Mesenchymal stem cell (in vitro differentiated cells and primary cell): ENCODE measurements at regions not wholly inside any gene's neighbourhood (a gene's known extent, or its start where the extent isn't known, plus 50 kb on each side); places are given as distances from the start of the nearest gene placed in this dataset.

Experiments used
- DNase-seq: peaks from one replicate; pipeline ENCODE4 v3.0.0-alpha.2; 2013
- H2AFZ ChIP-seq: one replicate; pipeline ENCODE4 v1.6.1; 2013; ENCODE audit warnings: low read depth, mild to moderate bottlenecking, control low read depth, inconsistent platforms, low read length, moderate library complexity
- H2AK5ac ChIP-seq: 2 replicates; pipeline ENCODE4 v1.6.1; 2013; ENCODE audit warnings: low read length, moderate library complexity, mild to moderate bottlenecking, inconsistent platforms; ENCODE audit not compliant: severe bottlenecking
- H2BK120ac ChIP-seq: one replicate; pipeline ENCODE4 v1.6.1; 2013; ENCODE audit warnings: low read depth, mild to moderate bottlenecking, inconsistent platforms, low read length, moderate library complexity
- H2BK12ac ChIP-seq, 2 experiments: one replicate each; pipeline ENCODE4 v1.6.1; 2013; ENCODE audit warnings: inconsistent platforms in 2 of 2, low read length in 2 of 2, mild to moderate bottlenecking in 2 of 2, moderate library complexity in 2 of 2, control low read depth in 1 of 2
- H2BK15ac ChIP-seq: one replicate; pipeline ENCODE4 v1.6.1; 2013; ENCODE audit warnings: mild to moderate bottlenecking, low read depth, inconsistent platforms; ENCODE audit not compliant: poor library complexity, severe bottlenecking
- H2BK5ac ChIP-seq: 2 replicates; pipeline ENCODE4 v1.6.1; 2013; ENCODE audit warnings: low read depth, mild to moderate bottlenecking, low read length, control low read depth, inconsistent platforms; ENCODE audit not compliant: poor library complexity, severe bottlenecking
- H3K14ac ChIP-seq, 2 experiments: one replicate each; pipeline ENCODE4 v1.6.1; 2013; ENCODE audit warnings: inconsistent platforms in 2 of 2, low read length in 2 of 2, control low read depth in 1 of 2, mild to moderate bottlenecking in 1 of 2, moderate library complexity in 1 of 2
- H3K18ac ChIP-seq, 2 experiments: one replicate each; pipeline ENCODE4 v1.6.1; 2013; ENCODE audit warnings: inconsistent platforms in 2 of 2, low read length in 2 of 2, control low read depth in 1 of 2, low read depth in 1 of 2, mild to moderate bottlenecking in 1 of 2
- H3K23ac ChIP-seq, 2 experiments: one replicate each; pipeline ENCODE4 v1.6.1; 2013; ENCODE audit warnings: inconsistent platforms in 2 of 2, low read length in 2 of 2, mild to moderate bottlenecking in 2 of 2, moderate library complexity in 2 of 2, control low read depth in 1 of 2
- H3K27ac ChIP-seq: 2 replicates; pipeline ENCODE4 v1.5.1; 2013; ENCODE audit warnings: mild to moderate bottlenecking, moderate library complexity, low read length, control low read depth, inconsistent platforms; ENCODE audit not compliant: poor library complexity, severe bottlenecking
- H3K27me3 ChIP-seq, 2 experiments: 2 replicates each; pipeline versions ENCODE4 v1.6.1 to v1.7.0; 2013; ENCODE audit warnings: low read length in 2 of 2, mild to moderate bottlenecking in 2 of 2, moderate library complexity in 2 of 2, control low read depth in 1 of 2, inconsistent platforms in 1 of 2; ENCODE audit not compliant: control insufficient read depth in 1 of 2, insufficient read depth in 1 of 2
- H3K36me3 ChIP-seq, 2 experiments: 2 replicates each; pipeline versions ENCODE4 v1.6.1 to v1.7.0; 2013; ENCODE audit warnings: low read length in 2 of 2, control low read depth in 1 of 2, inconsistent platforms in 1 of 2, low read depth in 1 of 2, mild to moderate bottlenecking in 1 of 2; ENCODE audit not compliant: insufficient read depth in 2 of 2, control insufficient read depth in 1 of 2
- H3K4ac ChIP-seq, 2 experiments: one replicate each; pipeline ENCODE4 v1.6.1; 2013; ENCODE audit warnings: inconsistent platforms in 2 of 2, low read length in 2 of 2, mild to moderate bottlenecking in 2 of 2, moderate library complexity in 2 of 2, control low read depth in 1 of 2, low read depth in 1 of 2
- H3K4me1 ChIP-seq: 2 replicates; pipeline ENCODE4 v1.6.1; 2013; ENCODE audit warnings: low read depth, low read length, control low read depth; ENCODE audit not compliant: control insufficient read depth, insufficient read depth
- H3K4me2 ChIP-seq: 2 replicates; pipeline ENCODE4 v1.6.1; 2013; ENCODE audit warnings: low read length, mild to moderate bottlenecking, inconsistent platforms; ENCODE audit not compliant: poor library complexity, severe bottlenecking
- H3K4me3 ChIP-seq, 2 experiments: 2 replicates each; pipeline versions ENCODE4 v1.5.1 to v1.7.0; 2013; ENCODE audit warnings: low read length in 2 of 2, mild to moderate bottlenecking in 2 of 2, control low read depth in 1 of 2, low read depth in 1 of 2; ENCODE audit not compliant: insufficient read depth in 1 of 2
- H3K79me1 ChIP-seq: replicated peaks from 2 replicates; pipeline ENCODE4 v1.6.1; 2013; ENCODE audit warnings: mild to moderate bottlenecking, control low read depth, low read length, inconsistent platforms; ENCODE audit not compliant: poor library complexity, severe bottlenecking
- H3K9ac ChIP-seq: 2 replicates; pipeline ENCODE4 v1.7.0; 2013; ENCODE audit warnings: mild to moderate bottlenecking, low read length, moderate library complexity
- H3K9me3 ChIP-seq: 2 replicates; pipeline ENCODE4 v1.7.0; 2013; ENCODE audit warnings: mild to moderate bottlenecking, low read length; ENCODE audit not compliant: control insufficient read depth
- H4K8ac ChIP-seq: one replicate; pipeline ENCODE4 v1.6.1; 2013; ENCODE audit warnings: inconsistent platforms, mild to moderate bottlenecking, low read length, moderate library complexity
- H4K91ac ChIP-seq: one replicate; pipeline ENCODE4 v1.6.1; 2013; ENCODE audit warnings: mild to moderate bottlenecking, low read length, inconsistent platforms
- WGBS: methylation state at CpG from one replicate; pipeline ENCODE4 v1.1.7; 2013; ENCODE audit warnings: mixed read lengths; 5-methylcytosine and 5-hydroxymethylcytosine counted together

DNA sequence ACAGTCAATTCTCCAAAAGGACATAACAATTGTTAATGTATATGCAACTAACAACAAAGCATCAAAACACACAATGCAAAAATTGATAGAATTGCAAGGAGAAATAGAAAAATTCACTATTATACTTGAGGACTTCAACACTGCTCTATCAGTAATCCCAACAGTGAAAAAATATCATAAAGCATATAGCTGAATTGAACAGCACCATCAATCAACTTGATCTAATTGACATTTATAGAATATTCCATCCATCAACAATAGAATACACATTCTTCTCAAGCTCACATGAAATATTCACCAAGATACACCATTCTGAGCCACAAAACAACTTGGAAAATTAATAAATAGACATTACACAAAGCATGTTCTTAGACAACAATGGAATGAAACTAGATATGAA, 60.1 kb upstream of the ASXL3 start:
- no peak overlapping the region for H2AFZ ChIP-seq
- no peak overlapping the region for H3K4ac ChIP-seq
- no peaks in the 10 kb centered on the region for H3K27me3 ChIP-seq
- H3K9me3 ChIP-seq = peaks cover 18% of the 10 kb centered on the region
- H2BK12ac ChIP-seq = no peak overlapping the region
- no peak overlapping the region for H4K8ac ChIP-seq
- H3K23ac ChIP-seq = no peak overlapping the region
- no peaks in the 10 kb centered on the region for H3K4me1 ChIP-seq
- no peak overlapping the region for H3K14ac ChIP-seq
- no peak overlapping the region for H3K4me2 ChIP-seq
- no peak overlapping the region for H4K91ac ChIP-seq
- H2BK15ac ChIP-seq = no peak overlapping the region
- H2BK120ac ChIP-seq = no peak overlapping the region
- no peak overlapping the region for H3K9ac ChIP-seq
- no peak for DNase-seq
- H3K4me3 ChIP-seq = no peak overlapping the region
- H3K18ac ChIP-seq = no peak overlapping the region
- H2AK5ac ChIP-seq = no peak overlapping the region
- H2BK5ac ChIP-seq = no peak overlapping the region
- H3K27ac ChIP-seq = no peak overlapping the region
- H3K36me3 ChIP-seq = no peaks in the 10 kb centered on the region
- no peaks in the 10 kb centered on the region for H3K79me1 ChIP-seq

DNA sequence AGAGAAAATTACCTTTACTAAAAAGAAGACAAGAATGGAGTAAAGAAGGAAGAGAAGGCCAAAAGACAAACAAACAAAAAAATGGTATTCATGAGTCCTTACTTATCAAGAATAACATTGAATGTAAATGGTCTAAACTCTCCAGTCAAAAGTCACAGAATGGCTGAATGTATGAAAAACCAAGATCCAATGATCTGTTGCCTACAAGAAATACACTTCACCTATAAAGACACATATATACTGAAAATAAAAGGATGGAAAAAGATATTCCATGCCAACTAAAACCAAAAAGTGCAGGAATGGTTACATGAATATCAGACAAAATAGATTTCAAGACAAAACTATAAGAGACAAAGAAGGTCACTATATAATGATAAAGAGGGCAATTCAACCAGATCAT, 65.0 kb upstream of the ASXL3 start:
- Histone ChIP-seq H3K4me3 (no peak overlapping the region), H3K14ac (no peak overlapping the region), H3K9ac (no peak overlapping the region), H3K27me3 (no peaks in the 10 kb centered on the region), H3K36me3 (no peaks in the 10 kb centered on the region), H3K4me2 (no peak overlapping the region), H3K9me3 (peaks cover 34% of the 10 kb centered on the region), H2BK5ac (no peak overlapping the region), H3K23ac (no peak overlapping the region), H2AFZ (no peak overlapping the region), H4K8ac (no peak overlapping the region), H3K18ac (no peak overlapping the region), H3K27ac (no peak overlapping the region), H3K4ac (no peak overlapping the region), H2BK15ac (no peak overlapping the region), H2AK5ac (no peak overlapping the region), H4K91ac (no peak overlapping the region), H2BK120ac (no peak overlapping the region), H3K79me1 (no peaks in the 10 kb centered on the region), H3K4me1 (no peaks in the 10 kb centered on the region), H2BK12ac (no peak overlapping the region)
- no peak for DNase-seq

DNA sequence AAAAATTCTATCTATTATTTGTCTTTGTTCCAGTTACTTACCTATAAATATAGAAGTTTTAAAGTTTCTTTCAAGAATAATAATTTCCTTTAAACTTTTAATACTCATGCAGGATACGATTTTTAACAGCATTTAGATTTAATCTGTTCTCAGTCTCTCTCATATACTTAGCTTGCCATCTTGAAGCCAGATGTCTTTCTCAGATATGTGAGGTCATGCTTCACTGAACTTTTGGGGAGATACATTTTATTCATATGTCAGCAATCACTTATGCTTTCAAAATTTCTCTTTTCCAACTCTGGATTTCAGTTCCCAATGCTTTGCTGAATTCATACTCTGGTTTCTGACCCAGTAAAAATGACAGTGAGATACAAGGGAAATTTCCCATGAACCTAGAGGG, 66.5 kb upstream of the CCDC178 start:
- no peaks in the 10 kb centered on the region for H3K79me1 ChIP-seq
- no peak overlapping the region for H3K14ac ChIP-seq
- no peak for DNase-seq
- no peaks in the 10 kb centered on the region for H3K27me3 ChIP-seq
- no peaks in the 10 kb centered on the region for H3K36me3 ChIP-seq
- no peak overlapping the region for H2AFZ ChIP-seq
- H4K91ac ChIP-seq = no peak overlapping the region
- H3K9ac ChIP-seq = no peak overlapping the region
- H2BK5ac ChIP-seq = no peak overlapping the region
- peaks cover 8% of the 10 kb centered on the region for H3K9me3 ChIP-seq
- H3K4me3 ChIP-seq = no peak overlapping the region
- no peak overlapping the region for H2BK120ac ChIP-seq
- no CpG with 5 or more reads among the region's 1 CpG for WGBS
- H3K4me2 ChIP-seq = no peak overlapping the region
- H3K18ac ChIP-seq = no peak overlapping the region
- H4K8ac ChIP-seq = no peak overlapping the region
- no peak overlapping the region for H3K27ac ChIP-seq
- no peak overlapping the region for H2BK12ac ChIP-seq
- H3K4me1 ChIP-seq = no peaks in the 10 kb centered on the region
- no peak overlapping the region for H2BK15ac ChIP-seq
- H3K23ac ChIP-seq = no peak overlapping the region
- no peak overlapping the region for H3K4ac ChIP-seq
- no peak overlapping the region for H2AK5ac ChIP-seq

DNA sequence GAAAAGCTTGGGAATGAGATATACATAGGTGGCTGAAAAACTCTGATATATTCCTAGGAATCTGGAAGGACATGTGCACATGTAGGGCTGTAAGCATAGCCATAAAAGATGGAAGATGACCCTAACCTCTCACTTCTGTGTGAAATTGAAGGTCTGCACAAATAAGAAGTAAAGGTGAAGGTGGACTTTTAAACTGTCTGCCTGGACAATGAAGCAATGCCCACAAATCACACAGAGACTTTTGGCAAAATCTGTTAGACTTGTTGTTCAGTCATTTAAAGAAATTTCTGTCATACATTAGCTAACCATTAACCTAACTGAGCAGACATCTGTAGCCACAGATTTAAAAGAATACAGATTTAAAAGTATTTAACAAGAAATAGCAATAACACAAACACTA, 65.3 kb upstream of the CCDC178 start:
- H3K4me2 ChIP-seq = no peak overlapping the region
- no peak overlapping the region for H2BK15ac ChIP-seq
- no peak overlapping the region for H3K18ac ChIP-seq
- no peak overlapping the region for H2AFZ ChIP-seq
- H3K27ac ChIP-seq = no peak overlapping the region
- no peak for DNase-seq
- H4K91ac ChIP-seq = no peak overlapping the region
- H3K14ac ChIP-seq = no peak overlapping the region
- no peak overlapping the region for H2AK5ac ChIP-seq
- H3K23ac ChIP-seq = no peak overlapping the region
- H3K9me3 ChIP-seq = no peaks in the 10 kb centered on the region
- H3K79me1 ChIP-seq = no peaks in the 10 kb centered on the region
- no peak overlapping the region for H3K4ac ChIP-seq
- H4K8ac ChIP-seq = no peak overlapping the region
- H3K4me3 ChIP-seq = no peak overlapping the region
- H2BK5ac ChIP-seq = no peak overlapping the region
- no peak overlapping the region for H3K9ac ChIP-seq
- no peaks in the 10 kb centered on the region for H3K36me3 ChIP-seq
- no peaks in the 10 kb centered on the region for H3K27me3 ChIP-seq
- H3K4me1 ChIP-seq = no peaks in the 10 kb centered on the region
- H2BK12ac ChIP-seq = no peak overlapping the region
- no peak overlapping the region for H2BK120ac ChIP-seq
